ENCODE measurements at regions not wholly inside any gene's neighbourhood (a gene's known extent, or its start where the extent isn't known, plus 50 kb on each side); places are given as distances from the start of the nearest gene placed in this dataset.

DNA sequence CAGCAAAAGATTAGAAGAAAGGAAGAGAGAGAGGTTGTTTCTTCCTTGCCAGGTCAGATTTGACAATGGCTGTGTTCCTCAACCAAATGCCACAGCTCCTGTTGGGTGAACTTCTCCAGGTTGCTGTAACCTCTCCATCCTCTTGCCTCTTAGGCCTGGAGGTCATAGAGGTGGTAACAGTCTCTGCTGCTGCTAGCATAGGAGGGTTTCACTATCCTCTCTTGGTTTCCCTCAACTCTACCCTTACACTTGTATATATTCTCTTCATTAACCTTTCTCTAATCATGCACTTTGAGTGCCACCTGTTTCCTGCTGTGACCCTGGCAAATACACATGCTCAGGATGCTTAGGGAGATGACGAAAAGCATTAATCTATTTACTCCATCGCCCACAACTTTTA, 67.7 kb upstream of the HIF1A start:
- no peak for DNase-seq

DNA sequence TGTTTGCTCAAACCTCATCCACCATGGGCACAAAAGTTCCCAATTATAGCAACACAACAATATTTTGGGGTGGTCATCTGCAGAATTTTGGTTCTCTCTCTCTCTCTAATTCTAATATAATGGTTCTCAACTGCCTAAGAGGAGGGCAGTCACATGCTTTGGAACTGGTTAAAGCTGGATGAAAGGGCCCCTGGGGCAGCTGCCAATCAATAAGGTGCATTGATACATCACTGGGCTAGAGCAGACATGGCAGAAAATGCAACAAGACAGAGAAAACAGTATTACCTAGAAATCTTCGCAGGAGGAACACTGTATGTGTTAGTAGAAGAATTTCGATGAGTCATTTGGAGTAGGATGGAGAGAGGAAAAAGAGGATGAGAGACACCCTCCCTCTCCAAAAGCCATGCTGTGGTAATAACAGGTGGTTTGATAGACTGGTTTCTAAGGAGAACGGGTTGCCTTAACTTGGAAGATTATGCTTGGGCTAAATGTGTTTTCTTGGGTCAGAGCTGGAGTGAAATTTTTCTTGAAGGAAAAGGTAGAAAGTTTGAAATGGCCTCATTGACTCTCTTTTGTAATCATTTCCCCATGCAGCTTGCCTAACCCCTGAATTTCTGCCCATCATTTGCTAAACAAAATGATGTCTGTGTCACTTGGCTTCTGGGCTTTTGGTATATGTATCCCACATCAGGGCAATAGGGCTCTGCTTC, 67.1 kb upstream of the HIF1A start:
- DNase-seq, result no peak

DNA sequence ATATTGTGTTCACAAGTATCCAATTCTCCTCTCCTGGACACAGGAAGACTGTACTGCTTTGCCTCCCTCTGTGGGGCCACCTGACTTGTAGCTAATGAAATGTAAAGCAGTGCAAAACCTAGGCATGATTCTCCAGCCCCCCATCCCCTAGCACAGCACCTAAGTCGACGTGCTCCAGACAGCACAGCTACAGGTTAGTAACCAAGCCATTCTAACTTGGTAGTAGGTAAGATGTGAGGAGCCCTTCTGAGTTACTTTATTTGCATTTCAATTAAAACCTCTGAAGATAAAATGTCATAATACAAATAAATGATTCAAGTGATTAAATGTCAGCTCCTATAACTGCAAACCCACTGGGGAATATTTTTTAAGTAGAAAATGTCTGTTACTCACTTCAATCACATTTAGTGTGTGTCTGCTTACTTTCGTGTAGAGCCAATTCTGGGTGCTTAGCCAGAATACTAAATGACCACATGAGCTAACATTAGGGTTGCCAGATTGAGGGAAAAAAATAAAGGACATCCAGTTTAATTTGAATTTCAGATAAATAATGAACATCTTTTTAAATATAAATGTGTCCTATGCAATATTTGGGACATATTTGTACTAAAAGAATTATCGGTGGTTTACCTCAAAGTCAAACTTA, 64.8 kb upstream of the HIF1A start:
- peak; percentile 27 to 58 for DNase-seq

DNA sequence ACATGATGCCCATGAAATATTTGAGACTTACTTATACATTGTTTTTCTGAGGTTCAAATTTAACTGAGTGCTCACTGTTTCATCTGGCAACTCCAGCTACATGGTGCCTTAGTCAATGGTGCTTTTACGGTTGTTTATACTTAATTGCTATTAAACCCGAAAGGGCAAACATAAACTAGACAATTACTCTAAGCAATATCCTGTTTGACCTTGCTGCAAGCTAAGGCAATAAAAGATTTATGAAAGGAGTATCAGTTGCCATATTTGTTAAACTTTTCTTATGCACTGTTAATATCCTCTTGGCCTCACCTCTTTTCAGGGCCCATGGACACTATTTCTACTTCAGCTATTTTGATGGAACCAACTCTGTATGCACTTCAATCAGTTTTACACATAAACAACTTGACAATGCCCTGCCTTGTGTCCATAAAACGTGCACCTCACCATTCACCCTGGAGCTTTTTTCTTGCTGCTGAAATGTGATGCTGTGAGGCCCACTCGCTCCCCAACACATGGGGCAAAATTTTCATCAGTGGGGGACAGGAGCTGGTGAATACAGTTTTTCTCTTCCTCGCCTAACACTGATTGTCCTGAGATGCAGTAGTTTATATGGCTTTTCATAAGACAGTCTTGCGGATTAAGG, 64.1 kb upstream of the HIF1A start:
- peak; percentile 76 to 80 for DNase-seq

DNA sequence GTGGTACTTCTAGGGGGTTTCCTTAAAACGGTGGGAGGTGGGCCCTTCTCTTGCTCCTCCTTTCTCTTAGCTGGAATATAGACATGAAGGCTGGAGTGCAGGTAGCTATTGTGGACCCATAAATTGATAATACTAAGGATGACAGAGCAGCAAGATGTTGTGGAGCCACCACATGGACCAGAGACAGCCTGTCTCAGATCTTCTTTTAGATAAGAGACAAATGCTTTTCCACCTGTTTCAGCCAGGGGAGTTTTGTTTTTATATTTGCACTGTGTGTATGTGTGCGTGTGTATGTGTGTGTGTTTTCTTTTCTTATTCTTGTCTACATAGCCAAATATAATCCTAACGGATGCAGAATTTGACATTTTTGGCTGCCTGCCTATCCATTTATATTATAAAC, 62.9 kb upstream of the HIF1A start:
- peak in 1 of 2 experiments; percentile 33 for DNase-seq

DNA sequence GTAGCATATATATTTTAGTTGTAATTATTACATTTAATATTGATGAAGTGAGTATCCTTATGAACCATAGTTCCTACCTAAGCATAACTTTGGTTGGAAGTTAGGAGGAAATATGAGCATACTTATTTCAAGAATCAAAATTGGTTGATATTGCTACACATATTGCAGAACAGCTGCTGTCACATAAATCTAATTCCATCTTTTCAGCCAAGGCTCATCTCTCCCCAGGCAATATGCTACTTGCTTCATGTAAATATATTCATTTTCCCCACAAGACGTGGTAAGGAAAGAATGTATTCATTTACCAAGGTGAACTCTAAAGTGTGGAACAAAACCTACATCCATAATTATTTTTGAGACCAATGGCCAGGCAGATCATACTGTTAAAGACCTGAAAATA, 62.5 kb upstream of the HIF1A start:
- DNase-seq, result no peak

DNA sequence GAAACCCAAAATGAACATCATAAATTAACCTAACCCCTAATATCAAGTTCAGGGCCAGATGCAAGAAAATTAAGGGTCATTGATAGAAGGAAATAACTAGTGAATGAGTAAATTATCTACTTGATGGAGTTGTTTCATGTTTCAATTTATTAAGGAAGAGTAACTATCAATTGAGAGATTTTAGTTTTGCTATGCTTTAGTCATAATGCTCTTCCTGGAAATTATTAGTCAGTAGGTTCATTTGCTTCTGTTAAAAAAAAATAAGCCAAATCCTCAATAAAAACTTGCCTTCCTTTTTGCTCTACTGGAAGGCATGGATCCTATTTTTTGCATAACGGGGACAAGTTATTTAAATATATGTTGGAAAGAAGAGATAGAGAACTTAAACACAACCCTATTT, 59.0 kb upstream of the HIF1A start:
- DNase-seq, result no peak

DNA sequence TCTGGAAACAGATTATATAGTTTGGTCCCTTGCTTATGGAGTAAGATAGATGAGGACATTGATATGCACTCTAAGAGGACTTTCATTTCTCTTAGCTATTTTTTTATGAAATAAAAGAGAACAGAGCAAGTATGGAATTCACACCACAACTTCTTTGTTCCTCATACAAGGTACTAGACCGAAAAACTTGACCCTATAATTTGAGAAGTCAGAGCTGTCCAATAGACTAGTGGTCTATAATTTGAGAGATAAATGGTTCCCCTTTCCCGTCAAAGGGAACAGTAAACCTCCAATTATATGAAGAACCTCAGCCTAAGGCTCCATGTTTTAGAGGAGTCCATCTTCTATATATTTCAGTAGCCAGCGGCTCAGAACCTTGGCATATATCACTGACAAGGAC, 58.5 kb upstream of the HIF1A start:
- no peak for DNase-seq

DNA sequence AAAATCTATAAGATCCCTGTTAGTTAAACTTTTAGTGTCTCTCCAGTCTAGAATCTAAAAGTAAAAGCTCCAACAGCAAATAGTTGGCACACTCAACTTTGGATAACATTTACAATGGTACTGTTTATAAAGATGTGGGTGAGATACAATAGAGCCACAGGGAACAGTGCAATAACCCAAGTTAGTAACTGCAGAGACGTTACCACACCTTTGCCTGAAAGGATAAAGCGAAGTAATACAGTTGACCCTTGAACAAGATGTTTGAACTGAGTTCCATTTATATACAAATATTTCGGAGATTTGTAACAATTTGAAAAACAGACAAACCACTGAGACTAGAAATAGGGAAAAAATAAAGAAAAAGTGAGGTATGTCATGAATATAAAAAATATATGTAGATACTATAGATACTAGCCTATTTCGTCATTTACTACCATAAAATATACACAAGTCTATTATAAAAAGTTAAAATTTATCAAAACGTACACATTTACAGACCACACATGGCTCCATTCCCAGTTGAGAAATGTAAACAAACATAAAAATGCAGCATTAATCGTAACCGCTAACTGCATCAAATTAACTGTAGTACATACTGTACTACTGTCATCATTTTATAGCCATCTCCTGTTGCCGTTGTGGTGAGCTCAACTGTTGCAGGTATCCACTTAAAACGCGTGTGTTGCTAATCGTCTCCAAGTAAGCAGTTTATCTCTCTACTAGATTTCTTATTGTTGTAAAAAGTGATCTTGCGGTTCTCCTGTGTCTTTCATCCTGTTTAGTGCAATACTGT, 56.5 kb upstream of the HIF1A start:
- no peak for DNase-seq

DNA sequence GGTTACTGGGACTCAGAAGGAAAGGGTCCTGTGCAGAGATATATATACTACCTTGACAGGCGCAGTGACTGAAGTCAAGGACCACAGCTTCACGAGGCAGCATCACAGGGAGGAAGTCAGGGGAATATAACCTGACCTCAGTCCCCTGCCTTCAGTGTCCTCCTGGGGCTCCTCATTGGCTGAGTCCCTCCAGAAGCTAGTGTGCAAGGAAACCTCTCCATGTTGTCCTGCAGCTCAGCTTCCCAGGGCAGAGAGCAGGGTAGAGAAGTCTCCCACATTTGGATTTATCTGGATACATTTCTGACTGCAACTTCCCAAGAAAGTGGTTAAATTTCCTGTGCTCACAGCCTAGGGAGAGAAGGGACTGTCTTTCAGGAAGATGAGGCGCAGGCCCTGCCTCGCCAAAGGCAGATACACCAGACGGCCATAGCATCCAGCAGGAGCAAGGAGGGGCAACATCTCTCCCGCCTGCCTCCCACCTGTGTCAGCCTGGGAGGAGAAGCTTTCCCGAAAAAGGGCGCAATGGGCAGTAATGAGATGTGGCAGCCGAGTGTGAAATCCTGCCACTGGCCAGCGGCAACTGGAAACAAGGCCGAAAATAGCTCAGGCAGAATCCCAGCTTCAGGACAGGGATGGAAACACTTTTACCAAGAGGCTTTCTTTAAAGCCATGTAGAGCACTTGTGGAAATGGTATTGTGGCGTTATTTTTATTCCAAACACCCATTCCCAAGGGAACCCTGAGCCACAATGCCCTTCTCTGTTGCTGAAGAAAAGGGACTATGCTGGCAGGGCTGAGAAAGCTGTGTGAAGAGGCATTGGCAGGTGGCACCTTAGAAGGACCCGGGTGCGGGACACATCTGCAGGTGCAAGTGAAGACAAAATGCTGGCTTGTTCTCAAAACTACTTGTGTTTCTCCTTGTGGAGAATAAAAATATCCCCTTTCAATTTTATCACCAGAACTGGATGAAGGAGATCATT, 54.9 kb upstream of the HIF1A start:
- no peak for DNase-seq

DNA sequence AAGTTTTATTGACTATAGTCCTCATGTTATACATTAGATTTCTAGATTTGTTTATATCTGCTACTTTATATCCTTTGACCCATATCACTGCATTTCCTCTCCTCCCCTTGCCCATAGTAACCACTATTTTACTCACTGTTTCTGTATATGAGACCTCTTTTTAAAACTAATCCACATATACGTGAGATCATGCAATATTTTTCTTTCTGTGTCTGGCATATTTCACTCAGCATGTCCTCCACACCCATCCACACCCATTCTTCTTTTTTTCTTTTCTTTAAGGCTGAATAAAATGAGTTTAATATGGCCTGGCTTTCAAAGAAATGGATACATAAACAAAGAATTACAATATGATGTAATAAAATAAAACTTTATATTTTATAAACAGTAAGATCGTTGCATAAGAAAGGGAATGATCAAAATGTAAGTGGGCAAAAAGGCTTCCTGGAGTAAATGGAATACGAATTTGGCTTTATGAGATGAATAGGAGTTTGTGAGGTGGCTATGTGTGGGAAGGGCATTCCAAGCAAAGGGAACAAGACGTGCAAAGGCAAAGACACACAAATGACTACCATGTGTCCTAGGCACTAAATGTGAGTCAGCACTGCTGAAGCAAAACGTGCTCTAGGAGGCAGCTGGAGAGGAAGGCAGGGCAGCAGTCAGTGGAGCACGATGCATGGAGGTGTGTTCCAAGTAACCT, 53.2 kb upstream of the HIF1A start:
- DNase-seq, result no peak

DNA sequence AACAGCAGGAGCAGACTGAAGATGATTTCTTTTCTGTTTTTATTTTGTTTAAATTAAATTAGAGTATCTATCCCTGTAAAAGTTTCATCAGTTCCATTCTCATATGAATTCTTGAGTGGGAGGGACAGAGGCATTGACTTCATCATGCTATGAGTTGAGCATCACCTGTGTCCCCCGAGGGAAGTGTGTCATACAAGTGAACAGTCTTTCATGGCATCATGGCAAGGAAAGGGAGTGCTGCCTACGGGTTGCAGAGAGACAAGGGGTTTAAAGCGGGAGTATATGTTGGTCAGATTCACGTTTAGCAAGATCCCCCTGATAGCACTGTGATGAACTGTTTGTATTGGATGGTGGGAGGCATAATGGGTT, 52.7 kb upstream of the HIF1A start:
- no peak for DNase-seq

DNA sequence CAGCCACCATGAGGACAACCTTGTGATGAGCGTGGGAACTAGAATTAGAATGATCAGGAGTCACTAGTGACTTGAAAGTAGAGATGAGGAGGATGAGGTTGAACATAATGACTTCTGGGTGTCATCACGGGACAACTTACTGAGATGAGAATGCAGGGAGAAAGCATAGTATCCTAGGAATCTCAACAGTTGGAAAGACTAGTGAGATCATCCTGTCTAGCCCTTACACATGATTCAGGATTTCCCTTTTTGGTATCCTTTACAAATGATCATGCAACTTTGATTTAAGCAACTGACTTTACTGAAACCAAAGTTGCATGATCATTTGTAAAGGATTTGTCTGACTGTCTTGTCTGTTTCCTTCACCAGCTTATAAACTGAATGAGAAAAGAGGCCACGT, 51.8 kb upstream of the HIF1A start:
- no peak for DNase-seq

DNA sequence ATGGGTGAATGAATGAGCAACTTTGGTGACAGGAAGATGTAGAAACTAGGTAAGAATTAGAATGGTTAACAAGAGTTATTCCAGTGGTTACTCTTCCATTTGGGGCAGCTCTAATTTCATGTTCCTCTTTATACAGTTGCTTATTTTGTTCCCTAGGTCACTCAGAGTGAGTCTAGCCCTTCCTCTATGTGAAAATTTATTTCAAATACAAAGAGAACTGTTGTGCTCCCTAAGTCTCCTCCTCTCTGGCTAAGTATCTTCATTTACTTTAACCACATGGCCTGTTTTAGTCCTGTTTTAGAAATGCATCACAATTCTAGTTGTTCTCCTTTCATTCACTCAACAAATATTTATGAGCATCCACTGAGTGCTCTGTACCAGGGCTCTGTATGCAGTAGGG, 51.1 kb upstream of the HIF1A start:
- DNase-seq, result no peak

DNA sequence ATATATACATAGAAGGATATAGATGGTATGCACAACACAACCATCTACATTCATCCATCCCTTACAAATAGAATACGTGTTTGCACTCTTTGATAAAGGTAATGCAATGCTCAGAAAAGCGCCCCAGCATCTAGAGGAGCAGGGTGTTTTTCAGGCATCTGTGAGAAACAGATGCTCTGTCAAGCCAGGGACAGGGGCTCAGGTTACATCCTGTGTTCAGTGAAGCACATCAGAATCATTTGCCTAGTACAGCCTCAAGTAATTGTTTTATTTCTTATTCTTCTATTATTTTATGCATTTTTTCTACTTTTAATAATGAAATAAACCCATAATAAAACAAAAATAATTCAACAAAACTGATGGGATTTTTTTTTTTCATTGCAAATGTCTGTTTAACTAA, 50.5 kb upstream of the HIF1A start:
- peak in 1 of 2 experiments; percentile 26 for DNase-seq

DNA sequence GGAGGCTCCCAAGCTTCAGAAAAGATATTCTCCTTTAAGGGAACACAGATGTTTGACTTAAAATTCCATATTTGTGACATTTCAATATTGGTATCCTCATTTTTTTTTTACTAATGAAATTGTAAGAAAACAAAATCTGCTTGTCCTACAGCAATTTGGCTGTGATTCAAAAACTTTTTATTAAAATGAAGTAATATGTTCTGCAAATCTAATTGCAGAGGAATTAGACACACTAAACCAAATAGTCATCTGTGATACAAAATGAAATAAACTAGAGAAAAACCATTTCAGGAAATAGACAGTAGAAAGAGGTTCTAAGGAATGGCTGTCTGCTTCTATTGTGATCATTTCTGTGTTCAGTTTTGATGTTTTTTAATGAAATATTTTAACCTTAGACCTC, 50.1 kb upstream of the HIF1A start:
- no peak for DNase-seq

All from NCI-H1930 (cell line).